ENCODE measurements at regions not wholly inside any gene's neighbourhood (a gene's known extent, or its start where the extent isn't known, plus 50 kb on each side); places are given as distances from the start of the nearest gene placed in this dataset.
A peak's percentile ranks its signal among the peaks of the same experiment; 100 is the strongest.
"Not testable (repeated sequence)": the region's sequence is repeated elsewhere in the genome, so short reads cannot be mapped to it uniquely, and the experiment has no call there.

- not testable (repeated sequence) for H3K4me3 ChIP-seq (ENCODE audit: insufficient read depth in 1 of 2, low read depth in 1 of 2, low read length in 2 of 2); H2BK120ac ChIP-seq (ENCODE audit: low read depth, low read length); H3K9ac ChIP-seq (ENCODE audit: low read length); H4K91ac ChIP-seq (ENCODE audit: low read length); H3K23ac ChIP-seq (ENCODE audit: low read length in 2 of 2); H3K36me3 ChIP-seq (ENCODE audit: control insufficient read depth in 1 of 2, insufficient read depth in 2 of 2, low read depth in 1 of 2, low read length in 2 of 2); H3K4ac ChIP-seq (ENCODE audit: low read depth in 1 of 2, low read length in 2 of 2); H2AFZ ChIP-seq (ENCODE audit: low read depth, low read length); H3K27ac ChIP-seq (ENCODE audit: low read length, poor library complexity, severe bottlenecking); H3K9me3 ChIP-seq (ENCODE audit: control insufficient read depth, low read length); H2BK12ac ChIP-seq (ENCODE audit: low read length in 2 of 2); H2AK5ac ChIP-seq (ENCODE audit: low read length, severe bottlenecking); H4K8ac ChIP-seq (ENCODE audit: low read length); H2BK15ac ChIP-seq (ENCODE audit: low read depth, poor library complexity, severe bottlenecking); H3K79me1 ChIP-seq (replicated peaks; ENCODE audit: low read length, poor library complexity, severe bottlenecking); H2BK5ac ChIP-seq (ENCODE audit: low read depth, low read length, poor library complexity, severe bottlenecking); H3K4me2 ChIP-seq (ENCODE audit: low read length, poor library complexity, severe bottlenecking); DNase-seq; H3K4me1 ChIP-seq (ENCODE audit: control insufficient read depth, insufficient read depth, low read depth, low read length); H3K14ac ChIP-seq (ENCODE audit: low read length in 2 of 2); H3K18ac ChIP-seq (ENCODE audit: low read depth in 1 of 2, low read length in 2 of 2)
- H3K27me3 ChIP-seq (ENCODE audit: control insufficient read depth in 1 of 2, insufficient read depth in 1 of 2, low read length in 2 of 2): peaks cover 13 to 41% of the 10 kb centered on the region in 2 experiments
- 95% methylated on average over 23 of the region's 23 CpGs for WGBS
These were observed 59.8 kb upstream of the LPGAT1 start for GRCh38 chr1:211890091-211890995.

- not testable (repeated sequence) for H3K9me3 ChIP-seq (ENCODE audit: control insufficient read depth, low read length); H3K14ac ChIP-seq (ENCODE audit: low read length in 2 of 2); H2BK12ac ChIP-seq (ENCODE audit: low read length in 2 of 2); H2BK15ac ChIP-seq (ENCODE audit: low read depth, poor library complexity, severe bottlenecking); H3K36me3 ChIP-seq (ENCODE audit: control insufficient read depth in 1 of 2, insufficient read depth in 2 of 2, low read depth in 1 of 2, low read length in 2 of 2); H3K23ac ChIP-seq (ENCODE audit: low read length in 2 of 2); H3K79me1 ChIP-seq (replicated peaks; ENCODE audit: low read length, poor library complexity, severe bottlenecking); H3K4me1 ChIP-seq (ENCODE audit: control insufficient read depth, insufficient read depth, low read depth, low read length); H2AK5ac ChIP-seq (ENCODE audit: low read length, severe bottlenecking); H3K27ac ChIP-seq (ENCODE audit: low read length, poor library complexity, severe bottlenecking); H3K4ac ChIP-seq (ENCODE audit: low read depth in 1 of 2, low read length in 2 of 2); H3K18ac ChIP-seq (ENCODE audit: low read depth in 1 of 2, low read length in 2 of 2); H4K8ac ChIP-seq (ENCODE audit: low read length); H2BK120ac ChIP-seq (ENCODE audit: low read depth, low read length); H4K91ac ChIP-seq (ENCODE audit: low read length); H3K9ac ChIP-seq (ENCODE audit: low read length); H2BK5ac ChIP-seq (ENCODE audit: low read depth, low read length, poor library complexity, severe bottlenecking)
- DNase-seq: peak; percentile 4
- WGBS: 12% methylated on average over 35 of the region's 50 CpGs
- Histone ChIP-seq H3K27me3 (ENCODE audit: control insufficient read depth in 1 of 2, insufficient read depth in 1 of 2, low read length in 2 of 2) (peaks cover 9 to 38% of the 10 kb centered on the region in 2 experiments), H2AFZ (ENCODE audit: low read depth, low read length) (peak overlapping the region; percentile 54), H3K4me3 (ENCODE audit: insufficient read depth in 1 of 2, low read depth in 1 of 2, low read length in 2 of 2) (peak overlapping the region in 1 of 2 experiments; percentile 55), H3K4me2 (ENCODE audit: low read length, poor library complexity, severe bottlenecking) (peak overlapping the region; percentile 64)
These were observed 58.9 kb upstream of the LPGAT1 start for GRCh38 chr1:211889307-211890090.

GRCh38 chr1:211886551-211886950, 56.0 kb upstream of the LPGAT1 start:
- Histone ChIP-seq H3K4me1 (ENCODE audit: control insufficient read depth, insufficient read depth, low read depth, low read length) (peaks cover 8% of the 10 kb centered on the region), H3K4me3 (ENCODE audit: insufficient read depth in 1 of 2, low read depth in 1 of 2, low read length in 2 of 2) (no peak overlapping the region), H2AFZ (ENCODE audit: low read depth, low read length) (no peak overlapping the region), H3K27ac (ENCODE audit: low read length, poor library complexity, severe bottlenecking) (no peak overlapping the region), H3K18ac (ENCODE audit: low read depth in 1 of 2, low read length in 2 of 2) (no peak overlapping the region), H3K79me1 (replicated peaks; ENCODE audit: low read length, poor library complexity, severe bottlenecking) (no peaks in the 10 kb centered on the region), H2BK5ac (ENCODE audit: low read depth, low read length, poor library complexity, severe bottlenecking) (no peak overlapping the region), H3K36me3 (ENCODE audit: control insufficient read depth in 1 of 2, insufficient read depth in 2 of 2, low read depth in 1 of 2, low read length in 2 of 2) (no peaks in the 10 kb centered on the region), H2BK15ac (ENCODE audit: low read depth, poor library complexity, severe bottlenecking) (no peak overlapping the region), H3K4ac (ENCODE audit: low read depth in 1 of 2, low read length in 2 of 2) (no peak overlapping the region), H4K91ac (ENCODE audit: low read length) (no peak overlapping the region), H3K9me3 (ENCODE audit: control insufficient read depth, low read length) (peaks cover 4% of the 10 kb centered on the region), H3K14ac (ENCODE audit: low read length in 2 of 2) (no peak overlapping the region), H2AK5ac (ENCODE audit: low read length, severe bottlenecking) (no peak overlapping the region), H2BK120ac (ENCODE audit: low read depth, low read length) (no peak overlapping the region), H3K9ac (ENCODE audit: low read length) (no peak overlapping the region), H3K23ac (ENCODE audit: low read length in 2 of 2) (no peak overlapping the region), H2BK12ac (ENCODE audit: low read length in 2 of 2) (no peak overlapping the region), H3K4me2 (ENCODE audit: low read length, poor library complexity, severe bottlenecking) (no peak overlapping the region), H4K8ac (ENCODE audit: low read length) (no peak overlapping the region), H3K27me3 (ENCODE audit: control insufficient read depth in 1 of 2, insufficient read depth in 1 of 2, low read length in 2 of 2) (peaks cover 0 to 20% of the 10 kb centered on the region in 2 experiments)
- no peak for DNase-seq
- WGBS: 84% methylated on average over 3 of the region's 3 CpGs
